Spleen (tissue), 7 donors: ENCODE measurements at regions not wholly inside any gene's neighbourhood (a gene's known extent, or its start where the extent isn't known, plus 50 kb on each side); places are given as distances from the start of the nearest gene placed in this dataset.

ENCODE experiments used
- CTCF ChIP-seq, 11 experiments: fragments of 200-600 bp in 7 of 11; fragments of 450-650 bp in 4 of 11; sonication (generic) in 4 of 11; IDR thresholded peaks in 8 of 11; conservative IDR thresholded peaks in 3 of 11; 1 replicate in 7 of 11; 2 replicates in 4 of 11; pipeline versions ENCODE4 v1.4.0 to v1.8.0; 2016 to 2021; ENCODE audit warnings: antibody characterized with exemption in 11 of 11, inconsistent platforms in 4 of 11, mild to moderate bottlenecking in 1 of 11
- POLR2AphosphoS5 ChIP-seq, 3 donors: sonication (generic); formaldehyde crosslinking; IDR thresholded peaks; one replicate each; pipeline ENCODE4 v1.5.1; 2017; ENCODE audit warnings: antibody characterized with exemption in 3 of 3
- donor health status: DM: no; HTN: no; CAD: no; lungs with moderate emphysema.
- donor health status: DM: no; HTN: no; CAD: no.
- donor health status: DM: no; HTN: no; CAD: no.

GRCh38 chr17:27200476-27200875 is 93.4 kb upstream of the WSB1 start:
- TF ChIP-seq CTCF (IDR thresholded peaks at IDR 0.05 in 8 of 11, conservative IDR thresholded peaks at IDR 0.05 in 3 of 11) (no peak), POLR2AphosphoS5 (IDR thresholded peaks at IDR 0.05) (no peak)
